PC-9 (cell line): ENCODE measurements at regions not wholly inside any gene's neighbourhood (a gene's known extent, or its start where the extent isn't known, plus 50 kb on each side); places are given as distances from the start of the nearest gene placed in this dataset.

Experiments used
- CTCF ChIP-seq: fragments of 200-600 bp; sonication (generic); conservative IDR thresholded peaks from 2 replicates; pipeline ENCODE4 v1.6.1; 2017; ENCODE audit warnings: mixed run types, antibody characterized with exemption, mild to moderate bottlenecking, moderate library complexity
- EZH2 ChIP-seq: fragments of 200-600 bp; sonication (generic); IDR thresholded peaks from 2 replicates; pipeline ENCODE4 v1.8.0; 2017; ENCODE audit warnings: antibody characterized with exemption, low read depth

GRCh38 chr2:8441986-8442385, 239.9 kb upstream of the ID2 start:
- no peak for TF ChIP-seq CTCF
- TF ChIP-seq EZH2: no peak
